IMR-90 (cell line): ENCODE measurements at regions not wholly inside any gene's neighbourhood (a gene's known extent, or its start where the extent isn't known, plus 50 kb on each side); places are given as distances from the start of the nearest gene placed in this dataset.

ENCODE experiments used
- ATAC-seq: fragments of 200-7000 bp; cut with Tn5 transposase; 2 replicates; pipeline ENCODE4 v1.9.1; 2020; ENCODE audit warnings: low read depth, mild to moderate bottlenecking, moderate library complexity
- BruUV-seq: library from RNA; stranded (reverse); fragments of 400-500 nt; replicated peaks from 2 replicates; lab custom pipeline; 2021; lab: Mats Ljungman, UMichigan
- CTCF ChIA-PET: fragments of 300-600 bp; formaldehyde crosslinking; extraction: SDS; loops from one replicate; lab custom pipeline; 2021; ENCODE audit warnings: antibody characterized with exemption; lab: Yijun Ruan, JAX
- POLR2A ChIA-PET: fragments of 300-600 bp; sonication (Branson Sonifier 250); formaldehyde crosslinking; loops from one replicate; lab custom pipeline; 2022; ENCODE audit warnings: antibody characterized with exemption; ENCODE audit not compliant: unreplicated experiment; lab: Charles Lee
- DNase-seq: peaks from one replicate; pipeline ENCODE4 v3.0.0; 2013
- H2AFZ ChIP-seq: replicated peaks from 2 replicates; pipeline ENCODE3; 2013; ENCODE audit warnings: low read length, mild to moderate bottlenecking; ENCODE audit not compliant: poor library complexity
- H2AK5ac ChIP-seq: 2 replicates; pipeline ENCODE4 v1.6.1; 2013; ENCODE audit warnings: low read depth, low read length, inconsistent platforms
- H2AK9ac ChIP-seq: replicated peaks from 2 replicates; pipeline ENCODE3; 2013; ENCODE audit warnings: mild to moderate bottlenecking, low read depth, low read length, moderate library complexity; ENCODE audit not compliant: poor library complexity
- H2BK120ac ChIP-seq: 2 replicates; pipeline ENCODE4 v1.6.1; 2013; ENCODE audit warnings: low read depth, low read length, inconsistent platforms
- H2BK15ac ChIP-seq: 3 replicates; pipeline ENCODE4 v1.6.1; 2013; ENCODE audit warnings: low read depth, low read length, inconsistent platforms
- H2BK20ac ChIP-seq: 2 replicates; pipeline ENCODE4 v1.6.1; 2013; ENCODE audit warnings: low read depth, mild to moderate bottlenecking, inconsistent platforms, low read length, moderate library complexity
- H2BK5ac ChIP-seq: 2 replicates; pipeline ENCODE4 v1.6.1; 2013; ENCODE audit warnings: mild to moderate bottlenecking, low read depth, low read length, inconsistent platforms; ENCODE audit not compliant: poor library complexity, severe bottlenecking
- H3K14ac ChIP-seq: replicated peaks from 2 replicates; pipeline ENCODE4 v1.6.1; 2013; ENCODE audit warnings: low read depth, low read length, inconsistent platforms
- H3K18ac ChIP-seq: 2 replicates; pipeline ENCODE4 v1.6.1; 2013; ENCODE audit warnings: low read depth, low read length, control low read depth
- H3K23ac ChIP-seq: 2 replicates; pipeline ENCODE4 v1.6.1; 2013; ENCODE audit warnings: low read depth, low read length, inconsistent platforms
- H3K27ac ChIP-seq: 2 replicates; pipeline ENCODE4 v1.5.1; 2013; ENCODE audit warnings: mild to moderate bottlenecking, control low read depth, low read length; ENCODE audit not compliant: insufficient read depth
- H3K27me3 ChIP-seq: 2 replicates; pipeline ENCODE4 v1.6.1; 2013; ENCODE audit warnings: low read length; ENCODE audit not compliant: control insufficient read depth, insufficient read depth
- H3K36me3 ChIP-seq: 2 replicates; pipeline ENCODE4 v1.6.1; 2013; ENCODE audit warnings: low read length, mixed read lengths; ENCODE audit not compliant: control insufficient read depth, insufficient read depth
- H3K4ac ChIP-seq: 2 replicates; pipeline ENCODE4 v1.6.1; 2013; ENCODE audit warnings: low read depth, low read length, inconsistent platforms
- H3K4me1 ChIP-seq: 2 replicates; pipeline ENCODE4 v1.6.1; 2013; ENCODE audit warnings: low read length, mixed read lengths; ENCODE audit not compliant: control insufficient read depth, insufficient read depth
- H3K4me2 ChIP-seq: 2 replicates; pipeline ENCODE4 v1.6.1; 2013; ENCODE audit warnings: low read depth, mild to moderate bottlenecking, control low read depth, low read length, moderate library complexity
- H3K4me3 ChIP-seq: 2 replicates; pipeline ENCODE4 v1.5.1; 2013; ENCODE audit warnings: low read depth, mild to moderate bottlenecking, control low read depth, low read length, moderate library complexity; ENCODE audit not compliant: insufficient read depth
- H3K56ac ChIP-seq: 2 replicates; pipeline ENCODE4 v1.6.1; 2013; ENCODE audit warnings: low read length, inconsistent platforms; ENCODE audit not compliant: insufficient read depth; ENCODE audit errors: extremely low read depth
- H3K79me1 ChIP-seq, 2 experiments: 2 replicates each; pipeline ENCODE4 v1.6.1; 2013; ENCODE audit warnings: low read length in 2 of 2, inconsistent platforms in 1 of 2, low read depth in 1 of 2
- H3K9ac ChIP-seq: 2 replicates; pipeline ENCODE4 v1.6.1; 2013; ENCODE audit warnings: low read depth, low read length, control low read depth
- H3K9me1 ChIP-seq: 2 replicates; pipeline ENCODE4 v1.6.1; 2013; ENCODE audit warnings: low read length, inconsistent platforms; ENCODE audit not compliant: insufficient read depth
- H3K9me3 ChIP-seq: 2 replicates; pipeline ENCODE4 v1.6.1; 2013; ENCODE audit warnings: low read length; ENCODE audit not compliant: control insufficient read depth, insufficient read depth
- H4K20me1 ChIP-seq: 2 replicates; pipeline ENCODE4 v1.6.1; 2013; ENCODE audit warnings: low read length, inconsistent platforms; ENCODE audit not compliant: insufficient read depth
- H4K5ac ChIP-seq: 2 replicates; pipeline ENCODE4 v1.6.1; 2013; ENCODE audit warnings: mild to moderate bottlenecking, low read depth, low read length, control low read depth
- H4K8ac ChIP-seq, 2 experiments: 2 replicates each; pipeline ENCODE4 v1.6.1; 2013; ENCODE audit warnings: low read depth in 2 of 2, low read length in 2 of 2, control low read depth in 1 of 2, inconsistent platforms in 1 of 2
- H4K91ac ChIP-seq: 2 replicates; pipeline ENCODE4 v1.6.1; 2013; ENCODE audit warnings: low read depth, low read length, inconsistent platforms; ENCODE audit not compliant: insufficient read depth
- BHLHE40 ChIP-seq: fragments of 150-350 bp; IDR thresholded peaks from 2 replicates; pipeline ENCODE4 v1.6.1; 2016; ENCODE audit warnings: mild to moderate bottlenecking, low read depth, low read length
- CEBPB ChIP-seq: IDR thresholded peaks from 2 replicates; pipeline ENCODE4 v1.6.1; 2012; ENCODE audit warnings: low read depth, low read length, improper control_type of control experiment
- CHD1 ChIP-seq: IDR thresholded peaks from 2 replicates; pipeline ENCODE4 v1.6.1; 2012; ENCODE audit warnings: low read depth, low read length, improper control_type of control experiment
- CTCF ChIP-seq: conservative IDR thresholded peaks from 2 replicates; pipeline ENCODE4 v1.5.1; 2012; ENCODE audit warnings: mild to moderate bottlenecking, low read depth, low read length, improper control_type of control experiment
- FOS ChIP-seq: fragments of 150-350 bp; IDR thresholded peaks from 2 replicates; pipeline ENCODE4 v1.6.1; 2016; ENCODE audit warnings: low read depth, low read length
- MAFK ChIP-seq: IDR thresholded peaks from 2 replicates; pipeline ENCODE4 v1.6.1; 2012; ENCODE audit warnings: low read depth, low read length, improper control_type of control experiment
- MAZ ChIP-seq: IDR thresholded peaks from 2 replicates; pipeline ENCODE4 v1.6.1; 2012; ENCODE audit warnings: low read depth, mild to moderate bottlenecking, low read length, improper control_type of control experiment, moderate library complexity, borderline replicate concordance
- NFE2L2 ChIP-seq: fragments of 150-350 bp; IDR thresholded peaks from 2 replicates; pipeline ENCODE4 v1.6.1; 2016; ENCODE audit warnings: low read depth, mild to moderate bottlenecking, low read length
- POLR2A ChIP-seq: IDR thresholded peaks from 2 replicates; pipeline ENCODE4 v1.6.1; 2012; ENCODE audit warnings: mild to moderate bottlenecking, low read depth, low read length
- RAD21 ChIP-seq: IDR thresholded peaks from 2 replicates; pipeline ENCODE4 v1.6.1; 2012; ENCODE audit warnings: low read length, improper control_type of control experiment
- RCOR1 ChIP-seq: IDR thresholded peaks from 2 replicates; pipeline ENCODE4 v1.6.1; 2012; ENCODE audit warnings: mild to moderate bottlenecking, low read length, improper control_type of control experiment; ENCODE audit not compliant: insufficient replicate concordance
- RFX5 ChIP-seq: IDR thresholded peaks from 2 replicates; pipeline ENCODE4 v1.8.0; 2012; ENCODE audit warnings: low read depth, mild to moderate bottlenecking, low read length, moderate library complexity
- USF2 ChIP-seq: fragments of 150-350 bp; IDR thresholded peaks from 2 replicates; pipeline ENCODE4 v1.6.1; 2017; ENCODE audit warnings: mild to moderate bottlenecking, antibody characterized with exemption, low read length, low read depth
- WGBS, 2 experiments: methylation state at CpG; one replicate each; pipeline versions ENCODE4 v1.1.5 to v1.1.7; 2013; ENCODE audit warnings: missing lambda C conversion rate in 2 of 2; ENCODE audit not compliant: insufficient read length in 1 of 2; ENCODE audit errors: extremely low coverage in 2 of 2; 5-methylcytosine and 5-hydroxymethylcytosine counted together
- dilution Hi-C: fragments of 300-500 bp; cut with HindIII; formaldehyde crosslinking; loops from one replicate; pipeline ENCODE4 v1.14.3; 2018; ENCODE audit warnings: low sequenced_read_pairs; ENCODE audit not compliant: unreplicated experiment
- in situ Hi-C: fragments of 300-500 bp; cut with MboI; formaldehyde crosslinking; loops from 3 replicates; pipeline ENCODE4 v1.14.3; 2019; ENCODE audit warnings: low sequenced_read_pairs, inconsistent platforms, mixed read lengths
- intact Hi-C: fragments of 100-400 bp; cut with micrococcal nuclease; formaldehyde crosslinking; loops from 2 replicates; pipeline ENCODE4 v1.10.0; 2022

- ChIA-PET CTCF (no interaction called here), POLR2A (no interaction called here)
- Histone ChIP-seq H2BK5ac (no peak overlapping the region), H3K27ac (no peak overlapping the region), H2AK9ac (no peak overlapping the region), H3K36me3 (no peaks in the 10 kb centered on the region), H2BK20ac (no peak overlapping the region), H3K56ac (no peak overlapping the region), H3K4me2 (no peak overlapping the region), H3K9me3 (no peaks in the 10 kb centered on the region), H2BK120ac (no peak overlapping the region), H2AFZ (no peak overlapping the region), H3K27me3 (peaks cover 7% of the 10 kb centered on the region), H3K79me1 (no peaks in the 10 kb centered on the region), H2AK5ac (no peak overlapping the region), H3K9ac (no peak overlapping the region), H4K5ac (no peak overlapping the region), H3K23ac (no peak overlapping the region), H4K20me1 (no peaks in the 10 kb centered on the region), H2BK15ac (no peak overlapping the region), H4K91ac (no peak overlapping the region), H3K18ac (no peak overlapping the region), H3K14ac (no peak overlapping the region), H4K8ac (no peak overlapping the region), H3K4me1 (no peaks in the 10 kb centered on the region), H3K4ac (no peak overlapping the region), H3K9me1 (no peaks in the 10 kb centered on the region), H3K4me3 (no peak overlapping the region)
- no peak for TF ChIP-seq FOS
- no peak for TF ChIP-seq NFE2L2
- TF ChIP-seq BHLHE40, result no peak
- no peak for TF ChIP-seq USF2
- no peak for TF ChIP-seq CHD1
- TF ChIP-seq MAZ, result no peak
- no peak for TF ChIP-seq RCOR1
- no peak for TF ChIP-seq RAD21
- no peak for TF ChIP-seq CEBPB
- TF ChIP-seq MAFK, result no peak
- no peak for TF ChIP-seq RFX5
- TF ChIP-seq POLR2A, result no peak
- no peak for TF ChIP-seq CTCF
- intact Hi-C loops, result no loop called here
- BruUV-seq, result no TSS peak
- ATAC-seq (no peak), DNase-seq (no peak)
- no CpG with 5 or more reads among the region's 7 CpGs for WGBS, 2 experiments
- dilution Hi-C loops, result no loop called here
- in situ Hi-C loops, result no loop called here
Measured at GRCh38 chr11:131254254-131254653, 116.2 kb upstream of the NTM start.
